ENCODE measurements at regions not wholly inside any gene's neighbourhood (a gene's known extent, or its start where the extent isn't known, plus 50 kb on each side); places are given as distances from the start of the nearest gene placed in this dataset.

DNA sequence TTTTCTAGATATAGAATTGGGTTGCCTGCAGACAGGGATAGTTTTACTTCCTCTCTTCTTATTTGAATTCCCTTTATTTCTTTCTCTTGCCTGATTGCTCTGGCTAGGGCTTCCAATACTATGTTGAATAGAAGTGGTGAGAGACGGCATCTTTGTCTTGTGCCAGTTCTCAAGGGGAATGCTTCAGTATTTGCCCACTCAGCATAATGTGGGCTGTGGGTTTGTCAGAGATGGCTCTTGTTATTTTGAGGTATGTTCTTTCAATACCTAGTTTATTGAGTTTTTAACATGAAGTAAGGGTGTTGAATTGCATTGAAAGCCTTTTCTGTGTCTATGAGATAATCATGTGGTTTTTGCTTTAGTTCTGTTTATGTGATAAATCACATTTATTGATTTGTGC lies 273.9 kb upstream of the CHORDC1 start:
- no peak for TF ChIP-seq POLR2A (IDR thresholded peaks at IDR 0.05)
- no peak for TF ChIP-seq CTCF (IDR thresholded peaks at IDR 0.05)
